GM13976 (cell line): ENCODE measurements at regions not wholly inside any gene's neighbourhood (a gene's known extent, or its start where the extent isn't known, plus 50 kb on each side); places are given as distances from the start of the nearest gene placed in this dataset.

Source experiments
- DNase-seq: peaks from one replicate; pipeline ENCODE4 v3.0.0; 2012; ENCODE audit warnings: low spot score
- in situ Hi-C: fragments of 300-500 bp; cut with MboI; formaldehyde crosslinking; loops from one replicate; pipeline ENCODE4 v1.12.0; 2022; ENCODE audit warnings: low sequenced_read_pairs, mixed read lengths, inconsistent platforms; ENCODE audit not compliant: unreplicated experiment
- TF ChIP-seq, protein P1 (sequence below): IDR thresholded peaks from 2 replicates; pipeline ENCODE4 v1.5.1; 2012; ENCODE audit warnings: borderline replicate concordance, mild to moderate bottlenecking; ENCODE audit not compliant: insufficient read depth; ENCODE audit errors: extremely low read depth, missing control alignments, control extremely low read depth

- TF ChIP-seq, protein P1, sequence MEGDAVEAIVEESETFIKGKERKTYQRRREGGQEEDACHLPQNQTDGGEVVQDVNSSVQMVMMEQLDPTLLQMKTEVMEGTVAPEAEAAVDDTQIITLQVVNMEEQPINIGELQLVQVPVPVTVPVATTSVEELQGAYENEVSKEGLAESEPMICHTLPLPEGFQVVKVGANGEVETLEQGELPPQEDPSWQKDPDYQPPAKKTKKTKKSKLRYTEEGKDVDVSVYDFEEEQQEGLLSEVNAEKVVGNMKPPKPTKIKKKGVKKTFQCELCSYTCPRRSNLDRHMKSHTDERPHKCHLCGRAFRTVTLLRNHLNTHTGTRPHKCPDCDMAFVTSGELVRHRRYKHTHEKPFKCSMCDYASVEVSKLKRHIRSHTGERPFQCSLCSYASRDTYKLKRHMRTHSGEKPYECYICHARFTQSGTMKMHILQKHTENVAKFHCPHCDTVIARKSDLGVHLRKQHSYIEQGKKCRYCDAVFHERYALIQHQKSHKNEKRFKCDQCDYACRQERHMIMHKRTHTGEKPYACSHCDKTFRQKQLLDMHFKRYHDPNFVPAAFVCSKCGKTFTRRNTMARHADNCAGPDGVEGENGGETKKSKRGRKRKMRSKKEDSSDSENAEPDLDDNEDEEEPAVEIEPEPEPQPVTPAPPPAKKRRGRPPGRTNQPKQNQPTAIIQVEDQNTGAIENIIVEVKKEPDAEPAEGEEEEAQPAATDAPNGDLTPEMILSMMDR = no peak
- in situ Hi-C loops = no loop called here
- no peak for DNase-seq
Observed at GRCh38 chr12:29883525-29883924, 99.8 kb upstream of the TMTC1 start.

DNA sequence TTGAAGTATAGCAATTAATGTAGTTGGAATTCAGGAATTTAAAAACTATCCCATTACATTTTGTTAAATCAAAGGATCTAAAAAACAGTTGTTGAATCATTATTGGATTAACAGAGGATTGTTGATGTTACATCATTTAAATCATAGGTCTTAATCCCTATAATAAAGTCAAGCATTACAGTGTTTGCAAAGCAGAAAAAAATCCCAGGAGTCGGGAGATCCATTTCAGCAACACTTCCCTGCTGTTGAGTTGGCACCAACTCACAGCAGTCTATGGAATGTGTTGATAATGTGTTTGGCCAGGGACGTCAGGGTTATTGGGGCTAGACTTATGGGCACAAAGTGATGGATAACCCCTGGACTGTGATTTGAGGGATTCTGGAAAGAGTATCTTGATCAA, 99.1 kb upstream of the TMTC1 start:
- no peak for DNase-seq
- in situ Hi-C loops = no loop called here
- TF ChIP-seq, protein P1 = no peak

DNA sequence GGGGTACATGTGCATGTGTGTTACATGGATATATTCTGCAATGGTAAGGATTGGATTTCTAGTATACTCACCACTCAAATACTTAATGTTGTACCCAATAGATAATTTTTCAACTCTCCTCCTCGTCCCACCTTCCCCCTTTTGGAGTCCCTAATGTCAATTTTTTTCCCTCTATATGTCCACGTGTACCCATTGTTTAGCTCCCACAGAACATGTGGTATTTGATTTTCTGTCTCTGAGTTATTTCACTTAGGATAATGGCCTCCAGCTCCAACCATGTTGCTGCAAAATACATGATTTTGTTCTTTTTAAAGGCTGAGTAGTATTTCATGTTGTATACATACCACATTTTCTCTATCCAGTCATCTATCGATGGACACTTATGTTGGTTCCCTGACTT, 97.2 kb upstream of the TMTC1 start:
- in situ Hi-C loops = no loop called here
- DNase-seq = no peak

DNA sequence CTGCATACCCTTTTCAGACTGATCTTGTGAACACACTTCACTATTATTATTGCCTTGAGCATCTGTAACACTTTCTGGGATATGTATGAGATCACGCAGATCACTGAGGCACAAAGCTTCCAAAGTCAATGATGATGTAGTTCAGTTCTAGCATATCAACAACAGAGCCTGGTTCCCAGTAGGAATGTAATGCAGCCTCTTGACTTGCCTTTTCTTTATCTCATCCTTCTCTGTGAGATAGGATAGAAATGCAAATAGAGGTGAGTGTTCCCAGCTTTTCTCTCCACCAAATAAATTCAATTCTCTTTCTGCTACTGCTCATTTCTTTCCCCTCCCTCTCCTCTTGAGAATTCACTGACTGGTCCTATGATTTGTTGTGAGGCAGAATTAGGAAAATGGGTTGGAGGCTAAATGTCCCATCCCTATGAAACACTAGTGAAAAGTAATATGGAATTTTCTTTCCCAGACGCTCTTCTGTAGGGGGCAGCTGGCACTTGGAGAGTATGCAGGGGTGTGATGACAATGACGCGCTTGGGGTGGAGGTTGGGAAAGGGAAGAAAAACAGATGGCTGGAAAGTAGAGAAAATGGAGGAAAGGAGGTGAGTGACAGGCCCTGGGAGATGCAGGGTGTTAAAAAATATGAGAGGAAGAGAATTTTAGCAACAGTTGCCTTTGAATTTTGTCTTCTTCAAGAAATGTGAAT, 96.0 kb upstream of the TMTC1 start:
- DNase-seq = no peak
- in situ Hi-C loops = no loop called here
- TF ChIP-seq, protein P1 = no peak

More for the DNA sequence above, 97.2 kb upstream of the TMTC1 start:
- TF ChIP-seq, protein P1 = no peak

DNA sequence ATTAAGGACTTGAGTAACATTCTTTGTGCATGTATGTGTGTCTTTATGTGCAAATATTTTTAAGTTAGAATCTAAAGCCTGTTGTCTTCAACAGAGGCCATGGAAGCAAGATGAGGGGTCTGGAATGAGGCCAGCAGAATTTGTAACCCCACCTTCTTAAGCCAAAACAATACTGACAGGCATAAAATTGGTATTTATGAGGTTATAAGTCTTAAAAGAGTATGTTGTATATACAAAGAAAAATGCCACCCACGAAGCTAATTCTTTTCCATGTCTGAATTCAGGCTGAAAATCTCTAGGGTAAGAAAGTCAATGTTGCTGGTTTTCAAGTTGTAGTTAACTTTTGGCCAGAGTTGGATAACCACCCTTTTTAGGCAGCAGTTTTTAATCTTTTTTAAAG, 86.2 kb upstream of the TMTC1 start:
- TF ChIP-seq, protein P1 = no peak
- in situ Hi-C loops = no loop called here
- no peak for DNase-seq

- in situ Hi-C loops = no loop called here
- TF ChIP-seq, protein P1 = no peak
- no peak for DNase-seq
Observed at GRCh38 chr12:29867823-29868222, 84.1 kb upstream of the TMTC1 start.
